B cell (primary cell): ENCODE measurements at regions not wholly inside any gene's neighbourhood (a gene's known extent, or its start where the extent isn't known, plus 50 kb on each side); places are given as distances from the start of the nearest gene placed in this dataset.
"Not testable (repeated sequence)": the region's sequence is repeated elsewhere in the genome, so short reads cannot be mapped to it uniquely, and the experiment has no call there.

Experiments used
- EZH2 ChIP-seq: IDR thresholded peaks from 2 replicates; pipeline ENCODE4 v1.6.1; 2012; ENCODE audit warnings: borderline replicate concordance, low read depth, mild to moderate bottlenecking, moderate library complexity, low read length; ENCODE audit not compliant: insufficient read depth, poor library complexity, severe bottlenecking
- TF ChIP-seq, protein P1 (sequence below): fragments of 200-600 bp; IDR thresholded peaks from one replicate; pipeline ENCODE4 v1.8.0; 2022; ENCODE audit warnings: antibody characterized with exemption, mild to moderate bottlenecking

DNA sequence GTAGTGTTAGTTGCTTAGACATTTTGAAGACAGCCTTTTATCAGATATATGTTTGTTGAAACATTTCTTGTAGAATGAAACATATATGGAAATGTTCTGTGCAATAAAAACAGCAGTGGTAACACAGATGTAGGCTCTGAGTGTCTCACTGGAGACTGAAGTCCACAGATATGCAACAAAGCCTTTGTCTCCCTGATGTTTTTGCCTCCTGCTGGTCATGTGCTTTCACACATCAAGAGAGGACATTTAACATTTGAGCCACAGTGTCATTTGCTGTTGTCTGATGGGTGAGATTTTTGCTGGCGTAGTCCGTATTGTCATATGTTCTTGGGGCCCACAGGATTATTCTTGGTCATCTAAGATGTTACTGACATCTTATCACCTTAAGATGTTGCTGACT lies 161.4 kb downstream of the CCDC74A start:
- TF ChIP-seq, protein P1, sequence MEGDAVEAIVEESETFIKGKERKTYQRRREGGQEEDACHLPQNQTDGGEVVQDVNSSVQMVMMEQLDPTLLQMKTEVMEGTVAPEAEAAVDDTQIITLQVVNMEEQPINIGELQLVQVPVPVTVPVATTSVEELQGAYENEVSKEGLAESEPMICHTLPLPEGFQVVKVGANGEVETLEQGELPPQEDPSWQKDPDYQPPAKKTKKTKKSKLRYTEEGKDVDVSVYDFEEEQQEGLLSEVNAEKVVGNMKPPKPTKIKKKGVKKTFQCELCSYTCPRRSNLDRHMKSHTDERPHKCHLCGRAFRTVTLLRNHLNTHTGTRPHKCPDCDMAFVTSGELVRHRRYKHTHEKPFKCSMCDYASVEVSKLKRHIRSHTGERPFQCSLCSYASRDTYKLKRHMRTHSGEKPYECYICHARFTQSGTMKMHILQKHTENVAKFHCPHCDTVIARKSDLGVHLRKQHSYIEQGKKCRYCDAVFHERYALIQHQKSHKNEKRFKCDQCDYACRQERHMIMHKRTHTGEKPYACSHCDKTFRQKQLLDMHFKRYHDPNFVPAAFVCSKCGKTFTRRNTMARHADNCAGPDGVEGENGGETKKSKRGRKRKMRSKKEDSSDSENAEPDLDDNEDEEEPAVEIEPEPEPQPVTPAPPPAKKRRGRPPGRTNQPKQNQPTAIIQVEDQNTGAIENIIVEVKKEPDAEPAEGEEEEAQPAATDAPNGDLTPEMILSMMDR, result not testable (repeated sequence)
- not testable (repeated sequence) for TF ChIP-seq EZH2
